GM18873 (cell line): ENCODE measurements at regions not wholly inside any gene's neighbourhood (a gene's known extent, or its start where the extent isn't known, plus 50 kb on each side); places are given as distances from the start of the nearest gene placed in this dataset.

ENCODE experiments used
- ATAC-seq: cut with Tn5 transposase; IDR thresholded peaks from one replicate; pipeline ENCODE4 v1.9.1; 2021; ENCODE audit warnings: mild to moderate bottlenecking, moderate library complexity, moderate number of reproducible peaks; ENCODE audit not compliant: unreplicated experiment, low FRiP score

- ATAC-seq: no peak
Measured at GRCh38 chr10:61110188-61110844, 166.3 kb upstream of the RHOBTB1 start.

GRCh38 chr10:61108915-61109314 is 164.9 kb upstream of the RHOBTB1 start:
- ATAC-seq: no peak

GRCh38 chr10:61100887-61101286 is 156.9 kb upstream of the RHOBTB1 start:
- ATAC-seq: no peak

- no peak for ATAC-seq
Measured at GRCh38 chr10:61099756-61100155, 155.8 kb upstream of the RHOBTB1 start.

GRCh38 chr10:61098966-61099365 is 155.0 kb upstream of the RHOBTB1 start:
- ATAC-seq: no peak

GRCh38 chr10:61097026-61097425 is 153.0 kb upstream of the RHOBTB1 start:
- no peak for ATAC-seq

GRCh38 chr10:61096056-61096455 is 152.1 kb upstream of the RHOBTB1 start:
- no peak for ATAC-seq

GRCh38 chr10:61091531-61091930 is 147.5 kb upstream of the RHOBTB1 start:
- ATAC-seq: no peak

- no peak for ATAC-seq
Measured at GRCh38 chr10:61089251-61089650, 145.3 kb upstream of the RHOBTB1 start.

GRCh38 chr10:61084493-61084892 is 140.5 kb upstream of the RHOBTB1 start:
- no peak for ATAC-seq

- no peak for ATAC-seq
Measured at GRCh38 chr10:61081301-61081700, 137.3 kb upstream of the RHOBTB1 start.

GRCh38 chr10:61078542-61079275 is 134.7 kb upstream of the RHOBTB1 start:
- no peak for ATAC-seq

GRCh38 chr10:61076572-61077114 is 132.7 kb upstream of the RHOBTB1 start:
- ATAC-seq: no peak

- ATAC-seq: no peak
Measured at GRCh38 chr10:61073391-61073790, 129.4 kb upstream of the RHOBTB1 start.

GRCh38 chr10:61071580-61071979 is 127.6 kb upstream of the RHOBTB1 start:
- no peak for ATAC-seq

GRCh38 chr10:61068471-61068870 is 124.5 kb upstream of the RHOBTB1 start:
- no peak for ATAC-seq

GRCh38 chr10:61067671-61068336 is 123.8 kb upstream of the RHOBTB1 start:
- ATAC-seq: no peak

GRCh38 chr10:61066661-61067344 is 122.8 kb upstream of the RHOBTB1 start:
- ATAC-seq: no peak

- ATAC-seq: no peak
Measured at GRCh38 chr10:61065051-61065450, 121.1 kb upstream of the RHOBTB1 start.

- ATAC-seq: no peak
Measured at GRCh38 chr10:61064356-61064755, 120.4 kb upstream of the RHOBTB1 start.

GRCh38 chr10:61063901-61064300 is 119.9 kb upstream of the RHOBTB1 start:
- ATAC-seq: no peak
